Endothelial cell of umbilical vein (primary cell): ENCODE measurements at regions not wholly inside any gene's neighbourhood (a gene's known extent, or its start where the extent isn't known, plus 50 kb on each side); places are given as distances from the start of the nearest gene placed in this dataset.

Experiments
- BruUV-seq: library from RNA; stranded (reverse); fragments of 400-500 nt; replicated peaks from 2 replicates; lab custom pipeline; 2021; lab: Mats Ljungman, UMichigan
- CTCF ChIA-PET: fragments of 300-600, 350-600 bp; sonication (Branson Sonifier 250); formaldehyde crosslinking; loops from one replicate; lab custom pipeline; 2021; ENCODE audit warnings: antibody characterized with exemption, inconsistent platforms; lab: Charles Lee
- POLR2A ChIA-PET: fragments of 300-600, 350-600 bp; sonication (Branson Sonifier 250); formaldehyde crosslinking; loops from one replicate; lab custom pipeline; 2021; ENCODE audit warnings: antibody characterized with exemption, inconsistent platforms; lab: Charles Lee
- DNase-seq: peaks from one replicate; pipeline ENCODE4 v3.0.0-alpha.2; 2011; ENCODE audit warnings: low read depth, low spot score
- FAIRE-seq: peaks from 2 replicates; lab custom pipeline; 2011; peaks lifted over from hg19 to GRCh38; lab: Jason Lieb, UNC
- H2AFZ ChIP-seq: 2 replicates; pipeline ENCODE4 v1.6.0; 2012; ENCODE audit warnings: low read depth, low read length, control low read depth, inconsistent platforms
- H3K27ac ChIP-seq: 2 replicates; pipeline ENCODE4 v1.5.1; 2011; ENCODE audit warnings: low read depth, mild to moderate bottlenecking, control low read depth, low read length, moderate library complexity; ENCODE audit not compliant: insufficient read depth
- H3K27me3 ChIP-seq, 2 experiments: 2 replicates each; pipeline versions ENCODE4 v1.6.0 to v1.6.1; 2011; ENCODE audit warnings: low read length in 2 of 2, mixed read lengths in 1 of 2; ENCODE audit not compliant: control insufficient read depth in 2 of 2, insufficient read depth in 2 of 2
- H3K36me3 ChIP-seq, 2 experiments: 2 replicates in 1 of 2; 3 replicates in 1 of 2; pipeline ENCODE4 v1.5.1; 2011; ENCODE audit warnings: low read length in 2 of 2, mild to moderate bottlenecking in 1 of 2, moderate library complexity in 1 of 2; ENCODE audit not compliant: control insufficient read depth in 2 of 2, insufficient read depth in 2 of 2; ENCODE audit errors: extremely low read depth in 1 of 2
- H3K4me1 ChIP-seq: 3 replicates; pipeline ENCODE4 v1.5.1; 2011; ENCODE audit warnings: mild to moderate bottlenecking, low read length; ENCODE audit not compliant: control insufficient read depth, insufficient read depth; ENCODE audit errors: extremely low read depth
- H3K4me2 ChIP-seq: 2 replicates; pipeline ENCODE4 v1.6.1; 2011; ENCODE audit warnings: low read length, control low read depth, mixed read lengths; ENCODE audit not compliant: insufficient read depth
- H3K4me3 ChIP-seq, 3 experiments: fragments of 200-600 bp in 1 of 3; sonication (generic), shearing (Covaris generic) in 1 of 3; replicated peaks in 1 of 3; 2 replicates each; pipeline ENCODE4 v1.5.1; 2011 to 2016; ENCODE audit warnings: control low read depth in 3 of 3, low read length in 3 of 3, mild to moderate bottlenecking in 2 of 3, inconsistent platforms in 1 of 3, low read depth in 1 of 3, moderate library complexity in 1 of 3; ENCODE audit not compliant: insufficient read depth in 1 of 3
- H3K79me2 ChIP-seq: 2 replicates; pipeline ENCODE4 v1.6.0; 2012; ENCODE audit warnings: low read length, inconsistent platforms; ENCODE audit not compliant: control insufficient read depth, insufficient read depth
- H3K9ac ChIP-seq: replicated peaks from 2 replicates; pipeline ENCODE3; 2011; ENCODE audit warnings: low read length, control low read depth; ENCODE audit not compliant: insufficient read depth; ENCODE audit errors: extremely low read depth
- H3K9me1 ChIP-seq: replicated peaks from 3 replicates; pipeline ENCODE4 v1.6.0; 2011; ENCODE audit warnings: mild to moderate bottlenecking, low read length; ENCODE audit not compliant: control insufficient read depth, insufficient read depth; ENCODE audit errors: extremely low read depth
- H3K9me3 ChIP-seq: replicated peaks from 2 replicates; pipeline ENCODE4 v1.5.1; 2012; ENCODE audit warnings: low read length, inconsistent platforms; ENCODE audit not compliant: control insufficient read depth, insufficient read depth
- H4K20me1 ChIP-seq: replicated peaks from 2 replicates; pipeline ENCODE3; 2011; ENCODE audit warnings: mild to moderate bottlenecking, low read length; ENCODE audit not compliant: control insufficient read depth, insufficient read depth; ENCODE audit errors: extremely low read depth
- CTCF ChIP-seq, 2 donors: IDR thresholded peaks; 1 replicate in 1 of 2; 2 replicates in 1 of 2; pipeline ENCODE4 v1.5.1; 2011; ENCODE audit warnings: low read length in 2 of 2, mild to moderate bottlenecking in 2 of 2, moderate library complexity in 2 of 2, control low read depth in 1 of 2, inconsistent platforms in 1 of 2, low read depth in 1 of 2; ENCODE audit not compliant: insufficient read depth in 1 of 2; ENCODE audit errors: extremely low read depth in 1 of 2
- EZH2 ChIP-seq: IDR thresholded peaks from 2 replicates; pipeline ENCODE4 v1.6.1; 2012; ENCODE audit warnings: borderline replicate concordance, low read depth, mild to moderate bottlenecking, moderate library complexity, low read length, inconsistent platforms; ENCODE audit not compliant: severe bottlenecking
- FOS ChIP-seq: IDR thresholded peaks from 2 replicates; pipeline ENCODE4 v1.6.1; 2011; ENCODE audit warnings: mild to moderate bottlenecking, low read length, moderate library complexity, borderline replicate concordance; ENCODE audit not compliant: insufficient read depth
- GATA2 ChIP-seq: IDR thresholded peaks from 2 replicates; pipeline ENCODE4 v1.7.0; 2011; ENCODE audit warnings: low read depth, mild to moderate bottlenecking, moderate library complexity, mixed read lengths, low read length; ENCODE audit not compliant: insufficient read length, insufficient read depth
- JUN ChIP-seq: IDR thresholded peaks from 2 replicates; pipeline ENCODE4 v1.6.1; 2011; ENCODE audit warnings: borderline replicate concordance, low read depth; ENCODE audit not compliant: insufficient read length, insufficient read depth
- MAX ChIP-seq: IDR thresholded peaks from 2 replicates; pipeline ENCODE4 v1.6.1; 2011; ENCODE audit not compliant: insufficient read depth, insufficient read length
- MYC ChIP-seq: IDR thresholded peaks from one replicate; pipeline ENCODE4 v1.6.1; 2011; ENCODE audit warnings: mild to moderate bottlenecking, low read depth, low read length
- POLR2A ChIP-seq: IDR thresholded peaks from 2 replicates; pipeline ENCODE4 v1.6.1; 2012; ENCODE audit warnings: low read depth, mild to moderate bottlenecking, control low read depth, low read length
- POLR2AphosphoS5 ChIP-seq: IDR thresholded peaks from 2 replicates; pipeline ENCODE4 v1.6.1; 2012; ENCODE audit warnings: low read depth, mild to moderate bottlenecking, control low read depth, low read length, moderate library complexity; ENCODE audit not compliant: insufficient read depth
- dilution Hi-C: fragments of 300-500 bp; cut with MboI; formaldehyde crosslinking; loops from one replicate; pipeline ENCODE4 v1.15.0; 2019; ENCODE audit warnings: low sequenced_read_pairs; ENCODE audit not compliant: extremely low pct_ligation_motif_present
- intact Hi-C: fragments of 100-400 bp; cut with micrococcal nuclease; formaldehyde crosslinking; loops from one replicate; pipeline ENCODE4 v1.10.0; 2022

- Histone ChIP-seq H3K27me3 (no peaks in the 10 kb centered on the region), H3K4me1 (no peaks in the 10 kb centered on the region), H3K4me3 (no peak overlapping the region), H4K20me1 (no peaks in the 10 kb centered on the region), H3K9me3 (no peaks in the 10 kb centered on the region), H3K9ac (no peak overlapping the region), H3K79me2 (no peaks in the 10 kb centered on the region), H3K27ac (no peak overlapping the region), H3K36me3 (no peaks in the 10 kb centered on the region), H3K9me1 (no peaks in the 10 kb centered on the region), H2AFZ (no peak overlapping the region), H3K4me2 (no peak overlapping the region)
- POLR2A ChIA-PET = no interaction called here
- CTCF ChIA-PET = no interaction called here
- no peak for DNase-seq
- TF ChIP-seq JUN = no peak
- TF ChIP-seq MYC = no peak
- no peak for TF ChIP-seq EZH2
- no peak for TF ChIP-seq GATA2
- TF ChIP-seq MAX = no peak
- no peak for TF ChIP-seq POLR2A
- no peak for TF ChIP-seq FOS
- no peak for TF ChIP-seq CTCF (IDR thresholded peaks at IDR 0.05; ENCODE audit: extremely low read depth in 1 of 2, insufficient read depth in 1 of 2, low read depth in 1 of 2, low read length in 2 of 2)
- TF ChIP-seq POLR2AphosphoS5 = no peak
- FAIRE-seq = no peak
- intact Hi-C loops = no loop called here
- dilution Hi-C loops = no loop called here
- BruUV-seq = no TSS peak
These were observed 562.8 kb downstream of the ADCYAP1 start for GRCh38 chr18:1467461-1467964.
